NCI-H2029 treated with DMSO at 0.1 percent for 48 hours (cell line): ENCODE measurements at regions not wholly inside any gene's neighbourhood (a gene's known extent, or its start where the extent isn't known, plus 50 kb on each side); places are given as distances from the start of the nearest gene placed in this dataset.

Experiments used
- DNase-seq: peaks from one replicate; lab custom pipeline; 2025; lab: John Stamatoyannopoulos, UW

DNA sequence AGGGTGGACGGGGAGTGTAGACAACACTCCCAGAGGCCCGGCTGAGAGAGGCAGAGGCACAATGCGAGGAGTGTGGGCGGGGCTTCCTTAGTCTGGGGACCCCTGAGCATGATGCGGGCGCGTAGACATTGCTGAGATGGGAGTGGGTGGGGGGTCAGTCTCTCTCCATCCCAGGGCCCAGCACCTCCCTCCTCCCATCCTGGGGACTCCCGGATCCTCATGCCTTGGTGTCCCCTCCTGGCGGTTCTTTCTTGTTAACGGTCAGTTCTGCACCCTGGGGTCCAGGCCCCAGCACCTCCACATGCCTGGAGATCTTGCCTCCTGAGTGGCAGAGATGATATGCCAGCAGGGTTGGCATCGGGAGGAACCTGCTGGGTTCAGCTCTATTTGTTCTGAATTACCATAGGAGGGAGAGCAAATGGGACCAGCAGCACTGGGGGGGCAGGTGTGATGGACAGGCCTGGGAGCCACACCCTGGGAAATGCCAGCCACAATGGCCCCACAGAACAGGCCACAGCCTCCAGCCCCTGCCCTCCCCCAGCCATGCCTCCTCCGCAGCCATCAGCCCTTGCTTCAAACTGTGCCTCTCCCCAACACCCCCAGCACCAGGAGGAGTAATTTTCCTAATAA lies 55.7 kb downstream of the RTL6 start:
- DNase-seq = no peak

- no peak for DNase-seq
Measured at GRCh38 chr22:44441401-44442185, 56.4 kb downstream of the RTL6 start.

GRCh38 chr22:44440224-44441160 lies 57.5 kb downstream of the RTL6 start:
- no peak for DNase-seq

DNA sequence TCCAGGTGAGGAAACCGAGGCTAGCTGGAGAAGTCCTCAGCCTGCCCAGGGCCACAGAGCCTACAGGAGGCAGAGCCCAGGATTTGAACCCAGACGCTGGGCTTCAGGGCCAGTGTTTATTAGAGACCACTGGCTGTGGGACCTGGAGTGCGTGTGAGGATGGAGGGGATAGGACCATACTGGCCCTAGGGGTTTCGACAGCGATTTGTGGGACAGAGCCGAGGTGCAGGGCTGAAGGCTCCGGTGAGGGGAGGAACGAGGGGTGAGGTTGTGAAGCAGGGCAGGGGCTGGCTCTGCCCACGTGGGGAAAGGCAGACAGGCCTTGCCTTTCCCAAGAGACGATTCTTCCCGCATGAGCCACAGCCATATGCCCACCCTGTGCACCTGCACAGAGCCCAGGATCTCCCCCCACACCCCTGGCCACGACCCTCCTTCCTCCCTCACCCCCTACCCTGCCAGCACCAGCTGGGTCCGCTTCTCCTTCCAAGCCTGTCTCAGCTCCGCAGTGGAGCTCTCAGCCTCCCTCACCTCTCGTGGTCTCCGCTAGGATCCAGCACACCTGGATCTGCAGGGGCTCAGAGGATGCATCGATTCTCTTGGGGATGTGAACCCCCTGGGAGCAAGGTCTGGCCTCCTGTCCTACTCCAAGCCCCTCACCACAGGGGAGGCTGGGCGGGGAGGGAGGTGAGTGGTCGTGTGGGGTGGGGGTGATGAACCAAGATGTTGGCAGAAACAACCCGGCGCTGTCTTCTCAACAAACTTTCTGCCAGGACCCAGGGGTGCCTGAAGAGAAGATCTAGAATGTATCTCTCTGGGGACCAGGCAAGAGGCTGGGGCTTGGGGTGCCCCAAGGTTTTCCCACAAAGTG lies 58.4 kb downstream of the RTL6 start:
- no peak for DNase-seq

- no peak for DNase-seq
Measured at GRCh38 chr22:44438481-44439131, 59.4 kb downstream of the RTL6 start.

DNA sequence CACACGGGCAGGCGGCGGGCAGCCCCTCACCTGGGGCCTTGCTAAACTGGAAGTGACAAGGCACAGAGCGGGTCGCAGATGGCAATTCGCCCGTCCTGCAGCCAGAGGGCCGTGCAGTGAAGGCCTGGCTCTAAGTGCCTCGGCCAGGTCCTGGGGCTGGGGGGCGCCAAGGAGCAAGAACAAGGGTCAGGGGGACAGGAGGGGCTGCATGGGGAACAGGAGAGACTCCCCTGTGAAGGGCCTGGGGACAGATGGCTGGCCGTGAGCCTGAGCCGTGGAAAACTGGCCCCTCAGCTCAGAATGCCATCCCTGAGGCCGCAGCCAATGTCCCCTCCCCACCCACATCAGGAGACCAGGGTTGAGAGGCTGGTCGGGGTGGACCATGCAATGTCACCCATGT lies 60.0 kb downstream of the RTL6 start:
- no peak for DNase-seq

GRCh38 chr22:44437216-44438055 lies 60.6 kb downstream of the RTL6 start:
- no peak for DNase-seq

GRCh38 chr22:44436736-44437135 lies 61.3 kb downstream of the RTL6 start:
- no peak for DNase-seq

- DNase-seq = no peak
Measured at GRCh38 chr22:44431256-44431655, 66.8 kb downstream of the RTL6 start.

- DNase-seq = no peak
Measured at GRCh38 chr22:44430716-44431115, 67.3 kb downstream of the RTL6 start.

GRCh38 chr22:44429941-44430587 lies 68.0 kb downstream of the RTL6 start:
- no peak for DNase-seq

DNA sequence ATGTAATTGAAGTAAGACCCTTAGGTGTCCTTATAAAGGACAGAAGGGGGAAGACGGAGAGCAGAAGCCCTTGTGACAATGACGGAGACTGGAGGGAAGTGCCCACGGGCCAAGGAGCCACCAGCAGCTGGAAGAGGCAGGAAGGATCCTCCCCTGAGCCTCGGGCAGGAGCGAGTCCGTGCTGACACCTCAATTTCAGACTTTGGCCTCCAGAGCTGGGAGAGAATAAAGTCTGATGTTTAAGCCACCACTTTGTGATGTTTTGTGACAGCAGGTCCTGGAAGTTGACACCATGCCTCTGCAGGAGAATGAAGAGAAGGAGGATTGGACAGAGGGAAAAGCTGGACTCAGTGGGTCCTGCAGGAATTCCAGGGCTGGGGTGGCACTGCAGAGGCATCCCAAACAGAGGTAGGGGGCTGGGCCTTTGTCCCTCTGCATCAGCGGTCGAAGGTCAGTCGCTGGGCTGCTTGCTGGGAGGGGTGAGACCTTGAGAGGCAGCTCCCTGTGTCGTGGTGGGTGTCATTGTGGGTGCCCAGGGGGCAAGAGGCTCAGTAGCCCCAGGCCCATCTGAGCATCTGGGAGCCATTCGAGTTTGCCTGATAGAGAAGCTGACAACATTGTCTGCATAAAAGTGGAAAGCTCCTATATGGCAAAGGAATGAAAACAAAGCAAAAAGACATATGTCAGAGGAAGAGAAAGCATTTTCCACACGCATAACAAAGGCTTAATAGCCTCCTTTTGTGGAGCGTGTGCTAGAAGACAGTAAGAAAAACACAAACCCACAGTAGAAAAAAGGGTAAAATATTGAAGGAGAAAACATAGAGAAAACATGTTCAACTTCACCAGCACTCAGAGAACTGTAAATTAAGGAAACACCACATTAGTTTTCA lies 68.8 kb downstream of the RTL6 start:
- no peak for DNase-seq

DNA sequence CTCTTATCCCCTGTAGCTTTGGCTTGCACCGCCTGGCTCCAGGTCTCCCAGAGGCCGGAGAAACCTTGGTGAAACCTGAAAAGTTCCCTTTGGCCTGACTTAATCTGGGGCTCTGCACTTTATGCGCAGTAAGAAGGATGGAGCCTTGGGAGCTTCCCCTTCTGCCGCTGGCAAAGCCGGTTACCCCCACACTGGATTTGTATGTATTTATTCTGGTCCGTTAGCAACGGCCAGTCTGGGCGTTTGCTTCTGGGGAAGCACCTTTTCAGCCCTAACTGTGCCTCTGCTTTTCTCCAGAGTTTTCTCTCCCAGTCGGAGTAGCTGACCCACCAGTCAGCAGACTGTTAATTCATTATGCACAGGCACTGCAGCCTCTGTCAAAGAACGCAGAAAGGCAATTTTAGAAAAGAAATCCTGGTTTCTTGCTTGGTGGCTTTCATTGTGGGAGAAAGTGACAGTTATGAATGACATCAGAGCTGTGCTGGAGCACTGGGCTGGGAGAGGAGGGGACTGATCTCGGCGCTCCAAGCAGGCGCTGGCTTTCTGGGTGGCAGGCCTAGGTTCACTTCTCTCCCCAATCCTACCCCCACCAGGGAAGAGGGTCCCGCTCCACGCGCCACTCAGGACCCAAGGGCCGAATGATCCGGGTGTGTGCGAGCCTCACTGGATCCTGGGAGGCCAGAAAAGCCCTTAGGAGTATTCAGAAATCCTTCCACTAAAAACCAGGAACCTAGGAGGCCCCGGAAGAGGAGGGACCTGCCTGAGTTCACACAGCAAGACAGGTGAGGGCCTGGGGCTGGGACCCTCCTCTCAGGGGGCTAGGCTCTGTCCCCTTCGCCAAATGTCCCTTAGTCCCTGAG lies 70.2 kb downstream of the RTL6 start:
- no peak for DNase-seq

DNA sequence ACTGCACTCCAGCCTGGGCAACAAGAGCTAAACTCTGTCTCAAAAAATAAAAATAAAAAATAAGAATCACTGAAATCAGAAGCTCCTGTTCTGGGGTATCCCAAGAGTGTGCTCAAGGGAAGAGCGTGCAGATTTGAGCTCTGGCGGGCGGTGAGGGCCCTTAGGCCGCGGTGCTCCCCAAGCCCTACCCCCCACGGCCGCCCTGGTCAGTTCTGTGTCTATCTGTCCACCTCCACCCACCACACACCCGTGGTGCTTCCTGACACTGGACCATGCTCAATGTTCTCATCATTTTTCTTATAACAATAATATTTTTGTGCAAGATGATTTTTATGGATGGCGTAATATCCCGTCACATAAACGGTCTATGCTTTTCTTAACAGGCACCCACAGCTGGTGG lies 71.1 kb downstream of the RTL6 start:
- DNase-seq = no peak

DNA sequence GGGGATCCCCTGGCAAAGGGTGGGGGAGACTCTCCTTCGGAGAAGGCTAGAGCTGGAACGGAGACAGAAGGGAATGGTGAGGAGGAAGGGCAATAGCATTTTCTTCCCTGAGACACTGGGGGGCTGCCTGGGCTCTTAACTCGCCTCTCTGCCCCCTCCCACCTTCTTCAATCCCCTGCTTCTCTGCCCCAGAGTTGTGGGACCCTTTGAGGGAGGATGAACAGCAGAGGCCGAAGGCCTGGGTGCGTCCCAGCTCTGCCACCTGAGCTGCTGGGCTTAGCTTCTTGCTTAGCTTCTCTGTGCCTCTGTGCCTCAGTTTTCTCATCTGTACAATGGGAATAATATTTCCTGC lies 72.4 kb downstream of the RTL6 start:
- no peak for DNase-seq

DNA sequence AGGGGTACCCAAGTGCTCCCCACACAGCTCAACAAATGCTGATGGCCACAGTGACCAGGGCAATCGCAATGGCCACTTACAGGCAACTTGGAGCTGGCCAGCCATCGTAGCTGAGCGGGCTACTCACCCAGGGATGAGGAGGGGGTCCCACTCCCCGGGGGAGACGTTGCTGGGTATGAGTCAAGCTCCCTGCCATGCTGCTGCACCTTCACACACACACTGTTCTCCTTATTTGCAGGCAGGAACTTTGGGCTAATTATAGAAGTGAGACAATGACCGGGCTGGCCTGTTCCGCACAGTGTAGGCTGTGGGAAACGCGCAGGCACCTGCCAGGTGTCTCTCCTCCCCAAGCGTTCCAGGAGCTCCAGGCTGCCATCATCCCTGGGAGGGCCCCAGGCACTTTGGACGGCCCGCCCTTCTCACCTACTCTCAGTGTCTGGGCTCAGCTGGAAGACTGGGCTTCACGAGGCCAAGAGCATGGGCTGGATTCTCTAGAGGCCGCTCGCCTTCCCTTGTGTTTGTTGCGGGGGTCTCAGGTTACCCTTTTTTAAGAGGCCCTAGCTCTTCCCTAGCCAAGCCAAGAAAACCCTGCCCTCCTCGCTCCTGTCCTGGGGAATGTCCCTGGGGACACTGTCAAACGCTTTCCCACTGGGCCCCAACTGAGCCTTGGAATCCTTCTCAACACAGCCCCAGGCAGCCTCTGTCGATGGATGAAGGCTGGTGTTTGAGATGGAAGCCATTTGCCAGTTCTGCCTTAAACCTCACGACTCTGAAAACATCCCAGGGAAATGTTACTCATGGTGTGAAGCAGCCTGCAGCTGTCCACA lies 73.0 kb downstream of the RTL6 start:
- no peak for DNase-seq

DNA sequence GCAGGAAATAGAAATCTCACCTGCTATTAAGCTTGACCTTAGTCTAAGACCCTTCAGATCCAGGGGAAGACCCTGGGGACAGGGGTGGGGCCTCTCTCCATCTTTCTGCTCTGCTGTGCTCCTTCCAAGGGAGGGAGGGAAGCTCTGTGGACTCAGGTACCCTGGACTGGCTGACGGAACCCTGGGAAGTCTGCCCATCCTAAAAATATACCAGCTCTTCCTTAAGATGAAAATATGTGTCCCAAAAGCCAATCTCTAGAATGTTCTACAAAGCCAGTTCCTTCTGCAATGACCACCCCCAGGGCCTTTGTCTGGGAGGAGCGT lies 73.7 kb downstream of the RTL6 start:
- no peak for DNase-seq
